ENCODE measurements at regions not wholly inside any gene's neighbourhood (a gene's known extent, or its start where the extent isn't known, plus 50 kb on each side); places are given as distances from the start of the nearest gene placed in this dataset.

- no peak for TF ChIP-seq POLR2A (IDR thresholded peaks at IDR 0.05)
- no peak for TF ChIP-seq CTCF (IDR thresholded peaks at IDR 0.05 in 4 of 5, conservative IDR thresholded peaks at IDR 0.05 in 1 of 5)
Observed at GRCh38 chr6:14921878-14922671, 323.8 kb upstream of the JARID2 start.
